ENCODE measurements at regions not wholly inside any gene's neighbourhood (a gene's known extent, or its start where the extent isn't known, plus 50 kb on each side); places are given as distances from the start of the nearest gene placed in this dataset.

- TF ChIP-seq RBAK (CRISPR knock-in tag; IDR thresholded peaks at IDR 0.05) (no peak), MAFF (IDR thresholded peaks at IDR 0.05; ENCODE audit: low read depth, low read length) (no peak), ELF1 (CRISPR knock-in tag; IDR thresholded peaks at IDR 0.05) (no peak), CTCF (CRISPR knock-in tag; IDR thresholded peaks at IDR 0.05) (no peak), REL (CRISPR knock-in tag; conservative IDR thresholded peaks at IDR 0.05) (no peak), ZNF639 (CRISPR knock-in tag; conservative IDR thresholded peaks at IDR 0.05) (no peak), CREB3 (CRISPR knock-in tag; IDR thresholded peaks at IDR 0.05) (no peak), ZKSCAN8 (CRISPR knock-in tag; IDR thresholded peaks at IDR 0.05; ENCODE audit: borderline replicate concordance) (no peak), SP1 (IDR thresholded peaks at IDR 0.05) (no peak), SP1 (CRISPR knock-in tag; IDR thresholded peaks at IDR 0.05) (no peak), EED (CRISPR knock-in tag; IDR thresholded peaks at IDR 0.05) (no peak), SMAD3 (CRISPR knock-in tag; IDR thresholded peaks at IDR 0.05) (no peak), YEATS2 (CRISPR knock-in tag; IDR thresholded peaks at IDR 0.05; ENCODE audit: borderline replicate concordance) (no peak), ZNF256 (CRISPR knock-in tag; conservative IDR thresholded peaks at IDR 0.05) (no peak), RAD21 (CRISPR knock-in tag; IDR thresholded peaks at IDR 0.05) (no peak)
Measured at GRCh38 chr5:157983906-157984551, 125.1 kb upstream of the CLINT1 start.
